ENCODE measurements at regions not wholly inside any gene's neighbourhood (a gene's known extent, or its start where the extent isn't known, plus 50 kb on each side); places are given as distances from the start of the nearest gene placed in this dataset.

- no peak for TF ChIP-seq CREB1 (IDR thresholded peaks at IDR 0.05; ENCODE audit: low read depth)
- no peak for TF ChIP-seq TEAD4 (IDR thresholded peaks at IDR 0.05)
- TF ChIP-seq FOXM1 (IDR thresholded peaks at IDR 0.05; ENCODE audit: borderline replicate concordance, low read depth), result no peak
- no peak for TF ChIP-seq EGR1 (IDR thresholded peaks at IDR 0.05)
- no peak for TF ChIP-seq EP300 (IDR thresholded peaks at IDR 0.05; ENCODE audit: borderline replicate concordance)
- no peak for TF ChIP-seq NFIC (IDR thresholded peaks at IDR 0.05)
- TF ChIP-seq TAF1 (IDR thresholded peaks at IDR 0.05; ENCODE audit: low read depth), result no peak
- TF ChIP-seq RAD21 (IDR thresholded peaks at IDR 0.05; ENCODE audit: low read depth), result no peak
- no peak for TF ChIP-seq USF1 (IDR thresholded peaks at IDR 0.05)
- no peak for TF ChIP-seq TCF12 (IDR thresholded peaks at IDR 0.05; ENCODE audit: low read depth)
- no peak for TF ChIP-seq REST (IDR thresholded peaks at IDR 0.05; ENCODE audit: low read depth)
- TF ChIP-seq YY1 (IDR thresholded peaks at IDR 0.05; ENCODE audit: low read depth), result no peak
- no peak for TF ChIP-seq MAX (IDR thresholded peaks at IDR 0.05)
These were observed 344.3 kb downstream of the SAMD5 start for GRCh38 chr6:147852772-147853171.

GRCh38 chr6:147853574-147853973 is 345.1 kb downstream of the SAMD5 start:
- TF ChIP-seq TAF1 (IDR thresholded peaks at IDR 0.05; ENCODE audit: low read depth) (no peak), MAX (IDR thresholded peaks at IDR 0.05) (no peak), YY1 (IDR thresholded peaks at IDR 0.05; ENCODE audit: low read depth) (no peak), REST (IDR thresholded peaks at IDR 0.05; ENCODE audit: low read depth) (no peak), EP300 (IDR thresholded peaks at IDR 0.05; ENCODE audit: borderline replicate concordance) (no peak), RAD21 (IDR thresholded peaks at IDR 0.05; ENCODE audit: low read depth) (no peak), CEBPB (IDR thresholded peaks at IDR 0.05) (no peak), TEAD4 (IDR thresholded peaks at IDR 0.05) (no peak), USF1 (IDR thresholded peaks at IDR 0.05) (no peak), TCF12 (IDR thresholded peaks at IDR 0.05; ENCODE audit: low read depth) (no peak), EGR1 (IDR thresholded peaks at IDR 0.05) (no peak), ZBTB7A (IDR thresholded peaks at IDR 0.05; ENCODE audit: low read depth) (no peak), FOXM1 (IDR thresholded peaks at IDR 0.05; ENCODE audit: borderline replicate concordance, low read depth) (no peak)

- no peak for TF ChIP-seq EP300 (IDR thresholded peaks at IDR 0.05; ENCODE audit: borderline replicate concordance)
- TF ChIP-seq REST (IDR thresholded peaks at IDR 0.05; ENCODE audit: low read depth), result no peak
- TF ChIP-seq CREB1 (IDR thresholded peaks at IDR 0.05; ENCODE audit: low read depth), result no peak
- TF ChIP-seq NFIC (IDR thresholded peaks at IDR 0.05), result no peak
- TF ChIP-seq EGR1 (IDR thresholded peaks at IDR 0.05), result no peak
- TF ChIP-seq MAX (IDR thresholded peaks at IDR 0.05), result no peak
- no peak for TF ChIP-seq TEAD4 (IDR thresholded peaks at IDR 0.05)
- no peak for TF ChIP-seq USF1 (IDR thresholded peaks at IDR 0.05)
- no peak for TF ChIP-seq TCF12 (IDR thresholded peaks at IDR 0.05; ENCODE audit: low read depth)
- TF ChIP-seq YY1 (IDR thresholded peaks at IDR 0.05; ENCODE audit: low read depth), result no peak
These were observed 347.5 kb downstream of the SAMD5 start for GRCh38 chr6:147855803-147856482.

- TF ChIP-seq NFIC (IDR thresholded peaks at IDR 0.05), result no peak
- no peak for TF ChIP-seq TCF12 (IDR thresholded peaks at IDR 0.05; ENCODE audit: low read depth)
- no peak for TF ChIP-seq EP300 (IDR thresholded peaks at IDR 0.05; ENCODE audit: borderline replicate concordance)
- no peak for TF ChIP-seq TEAD4 (IDR thresholded peaks at IDR 0.05)
- TF ChIP-seq EGR1 (IDR thresholded peaks at IDR 0.05), result no peak
- TF ChIP-seq ZBTB7A (IDR thresholded peaks at IDR 0.05; ENCODE audit: low read depth), result no peak
These were observed 348.2 kb downstream of the SAMD5 start for GRCh38 chr6:147856687-147857086.

Data from Ishikawa (cell line).